Left ventricle myocardium inferior (tissue), 1 donor: ENCODE measurements at regions not wholly inside any gene's neighbourhood (a gene's known extent, or its start where the extent isn't known, plus 50 kb on each side); places are given as distances from the start of the nearest gene placed in this dataset.
"Not testable (repeated sequence)": the region's sequence is repeated elsewhere in the genome, so short reads cannot be mapped to it uniquely, and the experiment has no call there.

Experiments
- DNase-seq: peaks from one replicate; pipeline ENCODE4 v3.0.0-alpha.2; 2020
- H3K27ac ChIP-seq: fragments of 200-600 bp; replicated peaks from 2 replicates; pipeline ENCODE4 v1.8.0; 2021
- H3K27me3 ChIP-seq: fragments of 200-600 bp; 2 replicates; pipeline ENCODE4 v1.8.0; 2021; ENCODE audit warnings: low read depth
- H3K36me3 ChIP-seq: fragments of 200-600 bp; 2 replicates; pipeline ENCODE4 v1.8.0; 2021
- H3K4me1 ChIP-seq: fragments of 200-600 bp; 2 replicates; pipeline ENCODE4 v1.8.0; 2021
- H3K4me3 ChIP-seq: fragments of 200-600 bp; 2 replicates; pipeline ENCODE4 v1.8.0; 2021; ENCODE audit warnings: mild to moderate bottlenecking, moderate library complexity
- H3K9me3 ChIP-seq: fragments of 200-600 bp; replicated peaks from 2 replicates; pipeline ENCODE4 v1.8.0; 2021
- intact Hi-C: fragments of 100-400 bp; cut with micrococcal nuclease; formaldehyde crosslinking; loops from one replicate; pipeline ENCODE4 v1.11.0; 2022
- TF ChIP-seq, protein P1 (sequence below): fragments of 200-600 bp; IDR thresholded peaks from 2 replicates; pipeline ENCODE4 v1.8.0; 2021; ENCODE audit warnings: antibody characterized with exemption, mild to moderate bottlenecking, borderline replicate concordance
- donor health status: DM: no; HTN: yes; CAD: no; lungs with severe emphysema.

- Histone ChIP-seq H3K4me3 (no peak overlapping the region), H3K27me3 (no peaks in the 10 kb centered on the region), H3K27ac (no peak overlapping the region), H3K4me1 (no peaks in the 10 kb centered on the region), H3K36me3 (no peaks in the 10 kb centered on the region), H3K9me3 (peaks cover 7% of the 10 kb centered on the region)
- intact Hi-C loops, result no loop called here
- TF ChIP-seq, protein P1, sequence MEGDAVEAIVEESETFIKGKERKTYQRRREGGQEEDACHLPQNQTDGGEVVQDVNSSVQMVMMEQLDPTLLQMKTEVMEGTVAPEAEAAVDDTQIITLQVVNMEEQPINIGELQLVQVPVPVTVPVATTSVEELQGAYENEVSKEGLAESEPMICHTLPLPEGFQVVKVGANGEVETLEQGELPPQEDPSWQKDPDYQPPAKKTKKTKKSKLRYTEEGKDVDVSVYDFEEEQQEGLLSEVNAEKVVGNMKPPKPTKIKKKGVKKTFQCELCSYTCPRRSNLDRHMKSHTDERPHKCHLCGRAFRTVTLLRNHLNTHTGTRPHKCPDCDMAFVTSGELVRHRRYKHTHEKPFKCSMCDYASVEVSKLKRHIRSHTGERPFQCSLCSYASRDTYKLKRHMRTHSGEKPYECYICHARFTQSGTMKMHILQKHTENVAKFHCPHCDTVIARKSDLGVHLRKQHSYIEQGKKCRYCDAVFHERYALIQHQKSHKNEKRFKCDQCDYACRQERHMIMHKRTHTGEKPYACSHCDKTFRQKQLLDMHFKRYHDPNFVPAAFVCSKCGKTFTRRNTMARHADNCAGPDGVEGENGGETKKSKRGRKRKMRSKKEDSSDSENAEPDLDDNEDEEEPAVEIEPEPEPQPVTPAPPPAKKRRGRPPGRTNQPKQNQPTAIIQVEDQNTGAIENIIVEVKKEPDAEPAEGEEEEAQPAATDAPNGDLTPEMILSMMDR, result no peak
- DNase-seq, result no peak
These were observed 1050.8 kb downstream of the DIPK2A start for GRCh38 chr3:145022447-145022846.

- no peaks in the 10 kb centered on the region for H3K4me1 ChIP-seq
- H3K9me3 ChIP-seq, result peaks cover 17% of the 10 kb centered on the region
- H3K4me3 ChIP-seq, result no peak overlapping the region
- intact Hi-C loops, result no loop called here
- no peak overlapping the region for H3K27ac ChIP-seq
- H3K36me3 ChIP-seq, result no peaks in the 10 kb centered on the region
- no peak for DNase-seq
- no peaks in the 10 kb centered on the region for H3K27me3 ChIP-seq
- TF ChIP-seq, protein P1, result no peak
These were observed 1053.1 kb downstream of the DIPK2A start for GRCh38 chr3:145024700-145025099.

- DNase-seq, H3K4me3 ChIP-seq, H3K4me1 ChIP-seq, H3K36me3 ChIP-seq, intact Hi-C loops, H3K27me3 ChIP-seq, H3K27ac ChIP-seq: not testable (repeated sequence)
- H3K9me3 ChIP-seq, result peaks cover 17% of the 10 kb centered on the region
These were observed 1055.6 kb downstream of the DIPK2A start for GRCh38 chr3:145027186-145027585.

GRCh38 chr3:145032791-145033190, 1061.2 kb downstream of the DIPK2A start:
- TF ChIP-seq, protein P1, result no peak
- H3K36me3 ChIP-seq, result no peaks in the 10 kb centered on the region
- H3K9me3 ChIP-seq, result peaks cover 12% of the 10 kb centered on the region
- no peaks in the 10 kb centered on the region for H3K27me3 ChIP-seq
- H3K4me3 ChIP-seq, result no peak overlapping the region
- no peak overlapping the region for H3K27ac ChIP-seq
- no peaks in the 10 kb centered on the region for H3K4me1 ChIP-seq
- intact Hi-C loops, result no loop called here
- DNase-seq, result no peak

- Histone ChIP-seq H3K9me3 (peaks cover 6% of the 10 kb centered on the region), H3K4me3 (no peak overlapping the region), H3K27ac (no peak overlapping the region), H3K36me3 (no peaks in the 10 kb centered on the region), H3K4me1 (no peaks in the 10 kb centered on the region), H3K27me3 (no peaks in the 10 kb centered on the region)
- DNase-seq, result no peak
- TF ChIP-seq, protein P1, result no peak
- intact Hi-C loops, result no loop called here
These were observed 1064.1 kb downstream of the DIPK2A start for GRCh38 chr3:145035682-145036081.

DNA sequence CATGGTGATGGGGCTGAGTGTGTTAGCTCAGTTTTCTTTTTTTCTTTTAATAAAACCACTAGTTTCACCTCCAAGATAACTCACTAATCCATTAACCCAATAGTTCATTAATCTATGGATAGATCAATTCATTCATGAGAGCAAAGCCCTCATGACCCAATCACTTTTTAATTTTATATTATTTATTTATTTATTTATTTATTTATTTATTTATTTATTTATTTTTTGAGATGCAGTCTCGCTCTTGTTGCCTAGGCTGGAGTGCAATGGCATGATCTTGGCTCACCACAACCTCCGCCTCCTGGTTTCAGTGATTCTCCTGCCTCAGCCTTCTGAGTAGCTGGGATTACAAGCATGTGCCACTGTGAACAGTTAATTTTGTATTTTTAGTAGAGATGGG, 1082.4 kb downstream of the DIPK2A start:
- H3K27ac ChIP-seq, H3K36me3 ChIP-seq, H3K4me3 ChIP-seq, H3K4me1 ChIP-seq, DNase-seq, H3K9me3 ChIP-seq, intact Hi-C loops, H3K27me3 ChIP-seq: not testable (repeated sequence)
